Naive thymus-derived CD4-positive, alpha-beta T cell (primary cell): ENCODE measurements at regions not wholly inside any gene's neighbourhood (a gene's known extent, or its start where the extent isn't known, plus 50 kb on each side); places are given as distances from the start of the nearest gene placed in this dataset.

Source experiments
- ATAC-seq: fragments of 150-1000 bp; cut with Tn5 transposase; 2 replicates; pipeline ENCODE4 v1.10.0; 2021; ENCODE audit warnings: mild to moderate bottlenecking, moderate library complexity
- CTCF ChIA-PET: fragments of 350-600 bp; sonication (Branson Sonifier 250); formaldehyde crosslinking; loops from one replicate; lab custom pipeline; 2021; ENCODE audit warnings: antibody characterized with exemption; lab: Charles Lee
- POLR2A ChIA-PET: fragments of 350-600 bp; sonication (Branson Sonifier 250); formaldehyde crosslinking; loops from one replicate; lab custom pipeline; 2021; ENCODE audit warnings: antibody characterized with exemption, inconsistent platforms; lab: Charles Lee
- DNase-seq, 9 donors: peaks; one replicate each; pipeline versions ENCODE4 v3.0.0 to v3.0.0-alpha.2; 2020 to 2022; ENCODE audit warnings: mixed read lengths in 1 of 9
- H3K27ac ChIP-seq: one replicate; pipeline ENCODE4 v1.7.0; 2013; ENCODE audit warnings: mild to moderate bottlenecking, low read depth, low read length, moderate library complexity
- H3K27me3 ChIP-seq, 2 donors: one replicate each; pipeline ENCODE4 v1.7.0; 2013; ENCODE audit warnings: low read length in 2 of 2, mild to moderate bottlenecking in 2 of 2, moderate library complexity in 2 of 2; ENCODE audit not compliant: control insufficient read depth in 2 of 2, insufficient read depth in 2 of 2
- H3K36me3 ChIP-seq, 3 experiments: 1 replicate in 2 of 3; 2 replicates in 1 of 3; pipeline ENCODE4 v1.7.0; 2013; ENCODE audit warnings: low read length in 3 of 3, mild to moderate bottlenecking in 3 of 3, moderate library complexity in 1 of 3; ENCODE audit not compliant: insufficient read depth in 3 of 3, control insufficient read depth in 2 of 3
- H3K4me1 ChIP-seq, 2 donors: one replicate each; pipeline ENCODE4 v1.7.0; 2013; ENCODE audit warnings: low read length in 2 of 2, mild to moderate bottlenecking in 2 of 2, moderate library complexity in 1 of 2; ENCODE audit not compliant: control insufficient read depth in 2 of 2, insufficient read depth in 2 of 2
- H3K4me3 ChIP-seq: 2 replicates; pipeline ENCODE4 v1.7.0; 2013; ENCODE audit warnings: mild to moderate bottlenecking, low read length
- H3K9me3 ChIP-seq, 3 experiments: 1 replicate in 2 of 3; 2 replicates in 1 of 3; pipeline ENCODE4 v1.7.0; 2013; ENCODE audit warnings: low read length in 3 of 3; ENCODE audit not compliant: control insufficient read depth in 2 of 3
- H3K27ac Mint-ChIP-seq, 9 donors: one replicate each; pipeline ENCODE4 v1.8.0; 2020 to 2022; ENCODE audit warnings: mixed read lengths in 9 of 9, mild to moderate bottlenecking in 8 of 9, moderate library complexity in 5 of 9, inconsistent platforms in 2 of 9
- H3K27me3 Mint-ChIP-seq, 5 donors: one replicate each; pipeline ENCODE4 v1.8.0; 2021 to 2022; ENCODE audit warnings: mixed read lengths in 5 of 5, mild to moderate bottlenecking in 1 of 5
- H3K36me3 Mint-ChIP-seq, 5 donors: one replicate each; pipeline ENCODE4 v1.8.0; 2020 to 2022; ENCODE audit warnings: mixed read lengths in 5 of 5, mild to moderate bottlenecking in 3 of 5, inconsistent platforms in 1 of 5
- H3K4me1 Mint-ChIP-seq, 7 donors: one replicate each; pipeline ENCODE4 v1.8.0; 2020 to 2022; ENCODE audit warnings: mixed read lengths in 7 of 7, mild to moderate bottlenecking in 3 of 7, inconsistent platforms in 1 of 7
- H3K4me3 Mint-ChIP-seq, 10 donors: one replicate each; pipeline ENCODE4 v1.8.0; 2020 to 2022; ENCODE audit warnings: mild to moderate bottlenecking in 10 of 10, mixed read lengths in 10 of 10, moderate library complexity in 6 of 10, inconsistent platforms in 2 of 10
- H3K9me3 Mint-ChIP-seq, 11 donors: one replicate each; pipeline ENCODE4 v1.8.0; 2020 to 2022; ENCODE audit warnings: mixed read lengths in 11 of 11, mild to moderate bottlenecking in 4 of 11, inconsistent platforms in 1 of 11, moderate library complexity in 1 of 11
- intact Hi-C, 2 donors: fragments of 100-400 bp; cut with micrococcal nuclease; formaldehyde crosslinking; loops; one replicate each; pipeline ENCODE4 v1.15.1; 2023

DNA sequence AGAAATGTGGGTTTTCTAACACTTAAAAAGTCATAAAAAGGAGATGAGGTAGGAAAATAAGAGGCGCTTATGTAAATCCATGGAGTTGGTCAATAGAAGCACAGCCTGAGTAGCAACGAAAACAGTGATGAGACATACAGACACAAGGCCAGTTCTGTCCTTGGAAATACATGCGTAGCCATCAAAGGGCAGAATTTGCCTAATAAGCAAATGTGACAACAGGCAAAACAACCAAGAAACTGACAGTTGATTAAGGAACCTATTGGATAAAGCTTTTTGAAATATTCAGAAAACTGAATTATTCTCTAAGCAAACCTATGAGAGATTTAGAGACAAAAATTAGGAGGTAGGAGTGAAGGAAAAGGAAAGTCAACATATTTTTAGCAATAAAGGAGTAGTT is 586.3 kb downstream of the PLCL1 start:
- Mint-ChIP-seq H3K27me3 (peaks cover 3 to 35% (median 23%) of the 10 kb centered on the region in 5 donors), H3K27ac (no peak overlapping the region), H3K36me3 (no peaks in the 10 kb centered on the region), H3K4me1 (no peaks in the 10 kb centered on the region), H3K9me3 (peaks cover 0 to 2% (median 0%) of the 10 kb centered on the region in 11 donors), H3K4me3 (no peak overlapping the region)
- Histone ChIP-seq H3K4me3 (no peak overlapping the region), H3K9me3 (no peaks in the 10 kb centered on the region), H3K27ac (no peak overlapping the region), H3K36me3 (no peaks in the 10 kb centered on the region), H3K4me1 (no peaks in the 10 kb centered on the region), H3K27me3 (no peaks in the 10 kb centered on the region)
- ChIA-PET CTCF (no interaction called here), POLR2A (no interaction called here)
- DNase-seq (no peak), ATAC-seq (no peak)
- intact Hi-C loops = no loop called here

DNA sequence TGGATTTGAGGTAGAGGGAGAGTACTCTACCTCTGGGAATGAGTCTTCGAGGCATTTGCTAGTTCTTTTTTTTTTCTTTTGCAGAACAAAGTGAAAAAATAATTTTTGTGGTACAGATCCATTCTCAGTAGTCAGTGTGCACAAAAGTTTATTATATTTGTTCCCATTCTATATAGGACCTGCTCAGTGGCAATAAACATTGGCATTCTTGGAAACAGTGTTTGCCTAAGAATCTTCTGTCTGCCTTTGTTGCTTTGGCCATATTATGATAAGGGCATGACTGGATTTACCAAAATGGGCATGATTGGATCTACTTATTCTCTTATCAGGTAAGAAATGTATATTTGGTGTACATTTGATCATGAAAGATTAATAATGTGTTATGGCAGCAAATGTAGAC is 583.3 kb downstream of the PLCL1 start:
- no peaks in the 10 kb centered on the region for H3K36me3 ChIP-seq
- no peaks in the 10 kb centered on the region for H3K36me3 Mint-ChIP-seq
- H3K27me3 Mint-ChIP-seq = peaks cover 3 to 34% (median 16%) of the 10 kb centered on the region in 5 donors
- ChIA-PET POLR2A (no interaction called here), CTCF (no interaction called here)
- no peak for ATAC-seq
- H3K27ac ChIP-seq = no peak overlapping the region
- no peak overlapping the region for H3K4me3 ChIP-seq
- no peaks in the 10 kb centered on the region for H3K27me3 ChIP-seq
- H3K4me1 ChIP-seq = no peaks in the 10 kb centered on the region
- H3K9me3 ChIP-seq = no peaks in the 10 kb centered on the region
- DNase-seq = no peak
- intact Hi-C loops = no loop called here
- no peak overlapping the region for H3K4me3 Mint-ChIP-seq
- H3K9me3 Mint-ChIP-seq = no peaks in the 10 kb centered on the region
- no peak overlapping the region for H3K27ac Mint-ChIP-seq
- H3K4me1 Mint-ChIP-seq = no peaks in the 10 kb centered on the region

DNA sequence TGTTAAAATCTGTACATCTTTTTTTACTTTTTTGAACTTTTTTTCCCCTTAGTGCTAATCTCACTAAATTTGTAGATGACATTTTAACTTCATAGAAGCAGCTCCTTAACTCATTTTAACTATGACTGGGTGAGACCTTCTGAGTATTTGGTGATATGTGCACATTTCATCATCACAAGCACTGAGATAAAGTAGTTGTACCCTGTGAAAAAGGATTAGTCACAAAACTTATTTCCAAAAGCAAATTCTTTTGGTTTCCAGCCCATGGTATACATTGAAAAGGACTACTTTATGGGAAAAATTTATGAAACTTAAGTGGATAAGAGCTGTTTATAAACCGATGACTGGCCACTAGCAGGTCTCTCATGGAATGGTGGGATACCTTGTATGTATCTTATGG is 581.5 kb downstream of the PLCL1 start:
- Histone ChIP-seq H3K27me3 (no peaks in the 10 kb centered on the region), H3K36me3 (no peaks in the 10 kb centered on the region), H3K27ac (no peak overlapping the region), H3K4me3 (no peak overlapping the region), H3K9me3 (no peaks in the 10 kb centered on the region), H3K4me1 (no peaks in the 10 kb centered on the region)
- no peak overlapping the region for H3K27ac Mint-ChIP-seq
- no peaks in the 10 kb centered on the region for H3K9me3 Mint-ChIP-seq
- POLR2A ChIA-PET = no interaction called here
- H3K36me3 Mint-ChIP-seq = no peaks in the 10 kb centered on the region
- intact Hi-C loops = no loop called here
- peaks cover 3 to 32% (median 21%) of the 10 kb centered on the region in 5 donors for H3K27me3 Mint-ChIP-seq
- H3K4me1 Mint-ChIP-seq = no peaks in the 10 kb centered on the region
- no peak overlapping the region for H3K4me3 Mint-ChIP-seq
- DNase-seq (no peak), ATAC-seq (no peak)
- CTCF ChIA-PET = no interaction called here

DNA sequence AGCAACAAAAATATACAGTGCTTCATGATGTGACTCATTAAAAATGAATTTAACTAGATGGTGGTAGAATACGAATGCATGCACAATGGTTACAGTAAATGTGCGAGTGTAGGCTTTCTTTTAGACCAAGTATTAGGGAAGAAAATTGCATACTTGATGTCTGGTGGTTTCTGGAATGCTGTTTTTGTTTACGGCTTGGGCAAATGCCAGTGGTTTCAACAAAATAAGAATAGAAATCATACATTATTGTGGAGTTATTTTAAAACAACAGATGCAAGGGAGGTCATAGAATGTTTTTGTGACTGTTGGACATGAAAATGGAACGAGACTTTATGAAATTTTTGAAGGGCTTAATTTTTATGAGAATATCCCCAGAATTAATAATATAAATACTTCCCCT is 580.9 kb downstream of the PLCL1 start:
- DNase-seq = no peak
- CTCF ChIA-PET = no interaction called here
- H3K4me1 Mint-ChIP-seq = no peaks in the 10 kb centered on the region
- H3K36me3 Mint-ChIP-seq = no peaks in the 10 kb centered on the region
- peaks cover 3 to 37% (median 16%) of the 10 kb centered on the region in 5 donors for H3K27me3 Mint-ChIP-seq
- no peak for ATAC-seq
- Histone ChIP-seq H3K4me1 (no peaks in the 10 kb centered on the region), H3K27me3 (no peaks in the 10 kb centered on the region), H3K9me3 (no peaks in the 10 kb centered on the region), H3K27ac (no peak overlapping the region), H3K36me3 (no peaks in the 10 kb centered on the region), H3K4me3 (no peak overlapping the region)
- intact Hi-C loops = no loop called here
- POLR2A ChIA-PET = no interaction called here
- no peak overlapping the region for H3K27ac Mint-ChIP-seq
- H3K9me3 Mint-ChIP-seq = no peaks in the 10 kb centered on the region
- H3K4me3 Mint-ChIP-seq = no peak overlapping the region

DNA sequence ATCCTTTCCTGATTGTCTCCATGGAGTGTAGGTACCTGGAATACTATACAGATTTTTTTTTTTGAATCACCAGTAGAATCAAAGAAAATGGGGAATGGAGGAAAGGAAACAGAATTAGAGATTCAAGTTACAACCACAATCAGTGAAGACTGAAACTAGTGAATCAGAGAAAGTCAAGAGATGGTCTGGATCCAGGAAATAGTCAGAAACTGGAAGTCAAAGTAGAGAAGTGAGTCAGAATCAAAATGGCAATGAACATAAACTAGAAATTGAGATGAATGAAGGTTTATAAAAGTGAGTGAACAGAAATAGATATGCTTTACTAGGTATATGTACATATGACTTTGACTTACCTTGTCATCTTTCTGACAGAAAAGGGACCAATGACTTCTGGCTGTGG is 579.0 kb downstream of the PLCL1 start:
- H3K4me3 Mint-ChIP-seq = no peak overlapping the region
- no peaks in the 10 kb centered on the region for H3K9me3 ChIP-seq
- H3K27ac ChIP-seq = no peak overlapping the region
- no peak for ATAC-seq
- no peaks in the 10 kb centered on the region for H3K4me1 Mint-ChIP-seq
- no peak overlapping the region for H3K27ac Mint-ChIP-seq
- no peak for DNase-seq
- ChIA-PET POLR2A (no interaction called here), CTCF (no interaction called here)
- no peaks in the 10 kb centered on the region for H3K9me3 Mint-ChIP-seq
- peaks cover 5 to 38% (median 22%) of the 10 kb centered on the region in 5 donors for H3K27me3 Mint-ChIP-seq
- intact Hi-C loops = no loop called here
- H3K4me1 ChIP-seq = no peaks in the 10 kb centered on the region
- H3K36me3 Mint-ChIP-seq = no peaks in the 10 kb centered on the region
- no peaks in the 10 kb centered on the region for H3K36me3 ChIP-seq
- H3K27me3 ChIP-seq = no peaks in the 10 kb centered on the region
- H3K4me3 ChIP-seq = no peak overlapping the region

DNA sequence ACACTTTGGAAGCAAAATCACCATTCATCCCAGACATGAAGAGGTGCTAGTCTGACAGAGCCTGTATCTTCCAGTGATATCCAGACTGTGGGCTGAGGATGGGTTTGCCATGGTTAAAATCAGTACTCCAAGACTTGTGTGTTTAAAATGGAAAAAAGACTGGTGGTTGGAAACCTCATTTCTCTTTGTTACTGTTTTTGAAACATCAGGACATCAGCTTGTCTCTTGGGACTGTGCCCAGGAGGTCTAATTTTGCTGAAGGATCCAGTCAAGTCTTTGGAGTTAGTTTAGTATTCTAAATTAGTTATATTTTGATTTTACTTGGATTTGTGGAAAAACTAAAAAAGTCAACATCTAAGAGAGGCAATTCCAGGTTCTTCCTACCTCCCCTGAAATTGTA is 578.4 kb downstream of the PLCL1 start:
- Mint-ChIP-seq H3K27me3 (peaks cover 5 to 38% (median 22%) of the 10 kb centered on the region in 5 donors), H3K9me3 (no peaks in the 10 kb centered on the region), H3K27ac (no peak overlapping the region), H3K36me3 (no peaks in the 10 kb centered on the region), H3K4me1 (no peaks in the 10 kb centered on the region), H3K4me3 (no peak overlapping the region)
- Histone ChIP-seq H3K27ac (no peak overlapping the region), H3K27me3 (no peaks in the 10 kb centered on the region), H3K36me3 (no peaks in the 10 kb centered on the region), H3K4me3 (no peak overlapping the region), H3K9me3 (no peaks in the 10 kb centered on the region), H3K4me1 (no peaks in the 10 kb centered on the region)
- DNase-seq = no peak
- POLR2A ChIA-PET = no interaction called here
- CTCF ChIA-PET = no interaction called here
- ATAC-seq = no peak
- intact Hi-C loops = no loop called here

DNA sequence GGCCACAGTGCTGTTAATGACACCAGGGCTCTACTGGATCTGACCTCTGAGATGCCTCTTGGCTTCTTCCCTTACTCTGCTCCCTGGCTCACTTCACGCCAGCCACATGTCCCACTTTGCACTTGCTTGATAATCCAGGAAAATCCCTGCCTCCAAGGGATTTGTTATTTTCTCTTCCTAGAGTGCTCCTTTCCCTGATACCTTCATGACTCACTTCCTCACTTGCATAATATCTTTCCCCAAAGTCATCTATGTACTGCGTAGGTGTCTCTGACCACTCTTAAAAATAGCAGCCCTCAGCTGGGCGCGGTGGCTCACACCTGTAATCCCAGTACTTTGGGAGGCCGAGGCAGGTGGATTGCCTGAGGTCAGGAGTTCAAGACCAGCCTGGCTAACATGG is 572.3 kb downstream of the PLCL1 start:
- Histone ChIP-seq H3K9me3 (no peaks in the 10 kb centered on the region), H3K27me3 (peaks cover 0 to 4% of the 10 kb centered on the region in 2 donors), H3K4me1 (peaks cover 0 to 3% of the 10 kb centered on the region in 2 donors), H3K36me3 (no peaks in the 10 kb centered on the region), H3K4me3 (no peak overlapping the region), H3K27ac (no peak overlapping the region)
- ChIA-PET POLR2A (no interaction called here), CTCF (no interaction called here)
- Mint-ChIP-seq H3K27ac (no peak overlapping the region), H3K4me1 (peaks cover 0 to 8% (median 6%) of the 10 kb centered on the region in 7 donors), H3K36me3 (no peaks in the 10 kb centered on the region), H3K27me3 (peaks cover 15 to 44% (median 26%) of the 10 kb centered on the region in 5 donors), H3K4me3 (no peak overlapping the region), H3K9me3 (peaks cover 0 to 1% (median 0%) of the 10 kb centered on the region in 11 donors)
- no peak for ATAC-seq
- no peak for DNase-seq
- intact Hi-C loops = no loop called here
